A549 (cell line): ENCODE measurements at regions not wholly inside any gene's neighbourhood (a gene's known extent, or its start where the extent isn't known, plus 50 kb on each side); places are given as distances from the start of the nearest gene placed in this dataset.
A peak's percentile ranks its signal among the peaks of the same experiment; 100 is the strongest.

Source experiments
- ATAC-seq, 2 experiments: fragments of 200-7000 bp in 1 of 2; fragments of >200 bp in 1 of 2; cut with Nextera tagmentation in 1 of 2; cut with Tn5 transposase in 1 of 2; 3 replicates each; pipeline versions ENCODE4 v1.8.0 to v1.9.1; 2018 to 2020; ENCODE audit warnings: mild to moderate bottlenecking in 1 of 2, moderate library complexity in 1 of 2
- CTCF ChIA-PET: fragments of 300-600 bp; sonication (Branson Sonifier 250); formaldehyde crosslinking; extraction: SDS; loops from one replicate; lab custom pipeline; 2021; ENCODE audit warnings: antibody characterized with exemption, inconsistent platforms; lab: Yijun Ruan, JAX
- POLR2A ChIA-PET: fragments of 350-600 bp; formaldehyde crosslinking; extraction: SDS; loops from one replicate; lab custom pipeline; 2021; ENCODE audit warnings: antibody characterized with exemption, inconsistent platforms; lab: Yijun Ruan, JAX
- DNase-seq, 2 experiments: peaks; one replicate each; pipeline versions ENCODE4 v3.0.0 to v3.0.0-alpha.2; 2011 to 2016; ENCODE audit warnings: low read depth in 1 of 2, low spot score in 1 of 2
- FAIRE-seq: peaks from 2 replicates; lab custom pipeline; 2011; peaks lifted over from hg19 to GRCh38; lab: Jason Lieb, UNC
- H3K27ac ChIP-seq, 2 experiments: fragments of >200 bp; sonication (Bioruptor Twin); formaldehyde crosslinking; 3 replicates each; pipeline ENCODE4 v1.5.1; 2016 to 2017
- H3K4me1 ChIP-seq: fragments of >200 bp; sonication (Bioruptor Twin); formaldehyde crosslinking; 3 replicates; pipeline ENCODE4 v1.6.1; 2016
- H3K4me2 ChIP-seq: fragments of >200 bp; sonication (Bioruptor Twin); formaldehyde crosslinking; 3 replicates; pipeline ENCODE4 v1.6.1; 2016
- H3K4me3 ChIP-seq: fragments of >200 bp; sonication (Bioruptor Twin); formaldehyde crosslinking; 3 replicates; pipeline ENCODE4 v1.5.1; 2016
- H3K9me3 ChIP-seq: fragments of >200 bp; sonication (Bioruptor Twin); formaldehyde crosslinking; 3 replicates; pipeline ENCODE4 v1.6.1; 2016
- BCL3 ChIP-seq: fragments of >200 bp; sonication (Bioruptor Twin); formaldehyde crosslinking; IDR thresholded peaks from 3 replicates; pipeline ENCODE4 v1.6.1; 2016
- CBX2 ChIP-seq: fragments of 200-600 bp; sonication (generic); IDR thresholded peaks from 2 replicates; pipeline ENCODE4 v1.6.1; 2016; ENCODE audit warnings: low read depth, mild to moderate bottlenecking, borderline replicate concordance
- CEBPB ChIP-seq, 2 experiments: fragments of >200 bp in 1 of 2; sonication (Bioruptor Twin) in 1 of 2; formaldehyde crosslinking in 1 of 2; IDR thresholded peaks; 2 replicates each; pipeline ENCODE4 v1.6.1; 2012 to 2016
- CHD2 ChIP-seq: fragments of 150-350 bp; IDR thresholded peaks from 2 replicates; pipeline ENCODE4 v1.6.1; 2014; ENCODE audit warnings: low read length; ENCODE audit not compliant: partially characterized antibody
- CHD4 ChIP-seq: fragments of 200-600 bp; sonication (generic); IDR thresholded peaks from 2 replicates; pipeline ENCODE4 v1.6.1; 2016; ENCODE audit warnings: antibody characterized with exemption, mild to moderate bottlenecking, borderline replicate concordance
- ELK1 ChIP-seq: fragments of 150-350 bp; IDR thresholded peaks from 2 replicates; pipeline ENCODE4 v1.6.1; 2014; ENCODE audit warnings: low read depth, mild to moderate bottlenecking, low read length
- EP300 ChIP-seq, 2 experiments: fragments of >200 bp; sonication (Bioruptor Twin); formaldehyde crosslinking; IDR thresholded peaks; 2 replicates in 1 of 2; 3 replicates in 1 of 2; pipeline ENCODE4 v1.6.1; 2016 to 2017
- FOSB ChIP-seq: fragments of 250-450 bp; sonication (Bioruptor Pico); IDR thresholded peaks from 2 replicates; pipeline ENCODE4 v1.5.0; 2020; ENCODE audit warnings: mild to moderate bottlenecking, moderate library complexity
- FOSL2 ChIP-seq, 2 experiments: fragments of 450-650 bp in 1 of 2; fragments of >200 bp in 1 of 2; sonication (Bioruptor Twin) in 1 of 2; formaldehyde crosslinking; IDR thresholded peaks; 2 replicates each; pipeline versions ENCODE4 v1.5.0 to v1.6.1; 2016 to 2020; ENCODE audit warnings: mild to moderate bottlenecking in 1 of 2, moderate library complexity in 1 of 2
- FOXS1 ChIP-seq: fragments of 250-450 bp; sonication (Bioruptor Pico); IDR thresholded peaks from 2 replicates; pipeline ENCODE4 v1.5.0; 2020; ENCODE audit warnings: mild to moderate bottlenecking, moderate library complexity
- GATA3 ChIP-seq: IDR thresholded peaks from 2 replicates; pipeline ENCODE4 v1.6.1; 2012; ENCODE audit warnings: borderline replicate concordance
- HOXA7 ChIP-seq: fragments of 250-450 bp; sonication (Bioruptor Pico); IDR thresholded peaks from 2 replicates; pipeline ENCODE4 v1.5.0; 2020; ENCODE audit warnings: mild to moderate bottlenecking, moderate library complexity
- HOXB5 ChIP-seq: fragments of 250-450 bp; sonication (Bioruptor Pico); IDR thresholded peaks from 2 replicates; pipeline ENCODE4 v1.5.0; 2020; ENCODE audit warnings: mild to moderate bottlenecking, moderate library complexity
- JUN ChIP-seq, 2 experiments: fragments of >200 bp; sonication (Bioruptor Twin); formaldehyde crosslinking; IDR thresholded peaks; 2 replicates in 1 of 2; 3 replicates in 1 of 2; pipeline ENCODE4 v1.6.1; 2016 to 2017
- JUNB ChIP-seq: fragments of >200 bp; sonication (Bioruptor Twin); formaldehyde crosslinking; IDR thresholded peaks from 2 replicates; pipeline ENCODE4 v1.6.1; 2016
- KDM5A ChIP-seq: fragments of 200-600 bp; sonication (generic); IDR thresholded peaks from 2 replicates; pipeline ENCODE4 v1.6.1; 2016; ENCODE audit warnings: antibody characterized with exemption, mild to moderate bottlenecking
- MAFK ChIP-seq: fragments of 450-650 bp; IDR thresholded peaks from 2 replicates; pipeline ENCODE4 v1.6.1; 2014; ENCODE audit not compliant: partially characterized antibody
- NFE2L2 ChIP-seq: fragments of 150-350 bp; conservative IDR thresholded peaks from 2 replicates; pipeline ENCODE4 v1.6.1; 2014; ENCODE audit warnings: low read length
- PBX3 ChIP-seq: IDR thresholded peaks from 2 replicates; pipeline ENCODE4 v1.6.1; 2012
- RAD21 ChIP-seq, 2 experiments: fragments of >200 bp in 1 of 2; sonication (Bioruptor Twin) in 1 of 2; formaldehyde crosslinking in 1 of 2; IDR thresholded peaks in 1 of 2; conservative IDR thresholded peaks in 1 of 2; 2 replicates in 1 of 2; 3 replicates in 1 of 2; pipeline ENCODE4 v1.6.1; 2012 to 2018; ENCODE audit warnings: inconsistent platforms in 1 of 2
- RCOR1 ChIP-seq: fragments of 150-350 bp; IDR thresholded peaks from 2 replicates; pipeline ENCODE4 v1.6.1; 2014; ENCODE audit warnings: antibody characterized with exemption, low read length, low read depth
- SMC3 ChIP-seq: fragments of >200 bp; sonication (Bioruptor Twin); formaldehyde crosslinking; IDR thresholded peaks from 3 replicates; pipeline ENCODE4 v1.6.1; 2018; ENCODE audit warnings: inconsistent platforms
- ZNF302 ChIP-seq: fragments of 250-450 bp; sonication (Bioruptor Pico); IDR thresholded peaks from 2 replicates; pipeline ENCODE4 v1.9.0; 2021; ENCODE audit warnings: inconsistent platforms, mild to moderate bottlenecking, moderate library complexity
- WGBS: methylation state at CpG from one replicate; pipeline ENCODE4 v1.1.6; 2017; ENCODE audit errors: missing lambda C conversion rate; 5-methylcytosine and 5-hydroxymethylcytosine counted together

DNA sequence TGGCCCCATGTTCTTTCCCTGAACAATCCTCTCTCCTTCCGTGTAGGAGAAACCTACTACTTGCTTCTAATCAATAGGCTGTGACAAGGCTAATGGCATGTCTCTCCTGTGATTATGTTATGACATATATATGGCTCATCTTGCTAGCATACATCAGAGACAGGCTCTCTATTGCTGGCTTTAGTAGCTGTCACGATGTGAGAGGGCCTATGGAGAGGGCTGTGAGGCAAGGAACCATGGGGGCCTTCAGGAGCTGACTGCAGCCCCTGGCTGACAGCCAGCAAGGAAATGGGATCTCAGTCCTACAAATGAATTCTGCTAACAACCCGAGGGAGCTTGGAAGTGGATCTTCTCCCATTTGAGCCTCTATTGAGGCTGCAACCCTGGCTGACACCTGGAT is 96.3 kb downstream of the EOMES start (continued):
- no peak for TF ChIP-seq RCOR1
- TF ChIP-seq ZNF302 (CRISPR knock-in tag): no peak
- no peak for TF ChIP-seq ELK1
- no peak for TF ChIP-seq CHD4
- no peak for TF ChIP-seq FOSB (CRISPR knock-in tag)
- TF ChIP-seq CHD2: no peak

DNA sequence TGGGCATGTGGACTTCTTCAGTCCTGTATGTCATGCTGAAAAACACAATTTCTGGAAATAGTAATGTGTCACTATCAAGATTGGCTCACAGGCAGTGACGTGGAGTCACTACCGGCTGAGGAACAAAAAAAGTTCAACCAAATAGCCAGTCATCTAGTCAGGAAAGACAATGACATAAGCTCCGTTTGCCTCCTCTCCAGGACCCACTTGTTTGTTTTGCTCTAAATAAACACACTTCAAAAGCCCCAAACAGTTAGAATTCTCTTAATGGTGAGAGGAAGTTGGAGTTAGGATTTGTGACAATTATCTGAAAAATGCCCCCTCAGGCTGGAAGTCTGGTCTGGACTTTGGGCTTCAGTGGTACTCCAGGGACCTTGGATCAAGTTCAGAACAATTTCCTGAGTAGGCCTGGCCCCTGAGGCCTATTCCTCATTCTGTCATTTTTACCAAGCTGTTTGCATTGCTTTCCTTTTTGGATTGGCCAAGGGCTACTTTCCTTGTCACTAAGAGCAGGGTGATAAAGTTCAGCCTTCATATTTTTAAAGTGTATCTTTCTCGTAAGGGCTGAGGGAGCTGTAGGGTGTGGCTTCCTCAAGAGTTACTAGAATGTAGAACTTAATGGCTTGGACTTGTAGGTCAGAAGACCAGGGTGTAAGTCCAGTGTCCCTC is 98.9 kb downstream of the EOMES start:
- FAIRE-seq (peak; percentile 54), ATAC-seq (peak; percentile 85 to 90), DNase-seq (peak; percentile 76 to 95)
- TF ChIP-seq RAD21 (conservative IDR thresholded peaks at IDR 0.05 in 1 of 2, IDR thresholded peaks at IDR 0.05 in 1 of 2) (peak in 1 of 2 experiments; percentile 59; a peak in 4 of 5 replicates), JUN (IDR thresholded peaks at IDR 0.05) (peak; percentile 70 to 71; a peak in 3 of 5 replicates), PBX3 (0 out of 2 replicates have a peak, but pooled peaks have one; percentile 16), KDM5A (no peak), CEBPB (IDR thresholded peaks at IDR 0.05) (peak; percentile 13 to 25; a peak in 2 of 4 replicates), FOSL2 (IDR thresholded peaks at IDR 0.05) (0 out of 2 replicates have a peak, but pooled peaks have one; percentile 34), FOSL2 (CRISPR knock-in tag; IDR thresholded peaks at IDR 0.05) (peak; percentile 80), SMC3 (peak; percentile 35; the same call in 2 of the 3 replicates), HOXA7 (CRISPR knock-in tag) (no peak), EP300 (IDR thresholded peaks at IDR 0.05) (peak; percentile 80 to 91; a peak in 4 of 5 replicates), MAFK (peak; percentile 47), GATA3 (peak; percentile 76), FOXS1 (no peak), HOXB5 (peak; percentile 59; the same call in 1 of the 2 replicates), ELK1 (no peak), JUNB (peak; percentile 87), BCL3 (peak; percentile 80; the same call in 2 of the 3 replicates), CBX2 (no peak), NFE2L2 (0 out of 2 replicates have a peak, but pooled peaks have one; percentile 27)
- H3K9me3 ChIP-seq: no peaks in the 10 kb centered on the region; the same call in 2 of the 3 replicates
- peak overlapping the region; percentile 49 for H3K4me2 ChIP-seq
- H3K4me3 ChIP-seq: no peak overlapping the region
- POLR2A ChIA-PET: interaction anchor here (0.9 to 1.3 kb wide), 2 partner anchors 9 to 139 kb away, joined by 4 to 5 read pairs; partner anchors contain the start of gene SLC4A7
- peaks cover 61% of the 10 kb centered on the region for H3K4me1 ChIP-seq
- CTCF ChIA-PET: interaction anchor here (1.0 to 1.3 kb wide), 3 partner anchors 10 to 58 kb away, joined by 4 to 5 read pairs (median 4); no protein-coding TSS in a partner anchor
- H3K27ac ChIP-seq: peak overlapping the region; percentile 65 to 85
- 5% methylated on average over 4 of the region's 4 CpGs for WGBS
